ENCODE measurements at regions not wholly inside any gene's neighbourhood (a gene's known extent, or its start where the extent isn't known, plus 50 kb on each side); places are given as distances from the start of the nearest gene placed in this dataset.

DNA sequence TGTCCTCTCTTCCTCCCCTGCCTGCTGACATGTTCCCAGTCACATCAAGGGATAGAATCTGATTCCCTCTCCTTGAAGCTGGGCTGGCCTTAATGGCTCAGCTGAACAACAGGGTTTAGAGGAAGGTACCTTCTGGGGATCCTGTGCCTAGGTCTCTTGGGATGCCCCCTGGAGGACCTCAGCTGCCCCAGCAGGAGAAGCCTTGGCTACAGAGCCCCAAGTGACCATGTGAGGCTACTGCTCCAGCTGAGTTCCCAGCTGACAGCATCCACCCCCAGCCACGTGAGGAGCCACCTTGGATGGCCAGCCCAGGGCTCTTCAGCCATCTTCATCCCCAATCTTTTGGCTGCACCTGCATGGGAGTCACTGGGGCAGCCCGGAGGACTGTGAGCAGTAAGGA lies 1499.3 kb downstream of the TBC1D22A start:
- no peaks in the 10 kb centered on the region for H3K4me1 ChIP-seq (ENCODE audit: control insufficient read depth, insufficient read depth, low read length)
- H3K9me3 ChIP-seq (ENCODE audit: control insufficient read depth, insufficient read depth, low read depth, low read length): no peaks in the 10 kb centered on the region
- peaks cover 2% of the 10 kb centered on the region; the same call in 1 of the 2 replicates for H3K27me3 ChIP-seq (ENCODE audit: control insufficient read depth, insufficient read depth, low read length)
- DNase-seq (ENCODE audit: low read depth, low spot score): no peak
- TF ChIP-seq CTCF (IDR thresholded peaks at IDR 0.05): no peak
- no peak for TF ChIP-seq SIN3A (IDR thresholded peaks at IDR 0.05; ENCODE audit: borderline replicate concordance, insufficient read depth, low read depth, low read length)
- TF ChIP-seq, protein P1, sequence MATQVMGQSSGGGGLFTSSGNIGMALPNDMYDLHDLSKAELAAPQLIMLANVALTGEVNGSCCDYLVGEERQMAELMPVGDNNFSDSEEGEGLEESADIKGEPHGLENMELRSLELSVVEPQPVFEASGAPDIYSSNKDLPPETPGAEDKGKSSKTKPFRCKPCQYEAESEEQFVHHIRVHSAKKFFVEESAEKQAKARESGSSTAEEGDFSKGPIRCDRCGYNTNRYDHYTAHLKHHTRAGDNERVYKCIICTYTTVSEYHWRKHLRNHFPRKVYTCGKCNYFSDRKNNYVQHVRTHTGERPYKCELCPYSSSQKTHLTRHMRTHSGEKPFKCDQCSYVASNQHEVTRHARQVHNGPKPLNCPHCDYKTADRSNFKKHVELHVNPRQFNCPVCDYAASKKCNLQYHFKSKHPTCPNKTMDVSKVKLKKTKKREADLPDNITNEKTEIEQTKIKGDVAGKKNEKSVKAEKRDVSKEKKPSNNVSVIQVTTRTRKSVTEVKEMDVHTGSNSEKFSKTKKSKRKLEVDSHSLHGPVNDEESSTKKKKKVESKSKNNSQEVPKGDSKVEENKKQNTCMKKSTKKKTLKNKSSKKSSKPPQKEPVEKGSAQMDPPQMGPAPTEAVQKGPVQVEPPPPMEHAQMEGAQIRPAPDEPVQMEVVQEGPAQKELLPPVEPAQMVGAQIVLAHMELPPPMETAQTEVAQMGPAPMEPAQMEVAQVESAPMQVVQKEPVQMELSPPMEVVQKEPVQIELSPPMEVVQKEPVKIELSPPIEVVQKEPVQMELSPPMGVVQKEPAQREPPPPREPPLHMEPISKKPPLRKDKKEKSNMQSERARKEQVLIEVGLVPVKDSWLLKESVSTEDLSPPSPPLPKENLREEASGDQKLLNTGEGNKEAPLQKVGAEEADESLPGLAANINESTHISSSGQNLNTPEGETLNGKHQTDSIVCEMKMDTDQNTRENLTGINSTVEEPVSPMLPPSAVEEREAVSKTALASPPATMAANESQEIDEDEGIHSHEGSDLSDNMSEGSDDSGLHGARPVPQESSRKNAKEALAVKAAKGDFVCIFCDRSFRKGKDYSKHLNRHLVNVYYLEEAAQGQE (IDR thresholded peaks at IDR 0.05; ENCODE audit: insufficient read depth in 1 of 2, low read depth in 2 of 2, low read length in 1 of 2): no peak
- no peak for TF ChIP-seq POLR2AphosphoS5 (IDR thresholded peaks at IDR 0.05; ENCODE audit: low read depth, low read length)
- no peak for TF ChIP-seq TCF7L2 (IDR thresholded peaks at IDR 0.05; ENCODE audit: low read depth, low read length)
- CTCF ChIA-PET: no interaction called here
- intact Hi-C loops (cut with micrococcal nuclease; ENCODE audit: unreplicated experiment): no loop called here
- H3K4me3 ChIP-seq (ENCODE audit: low read depth in 2 of 2, low read length in 2 of 2): no peak overlapping the region
- H3K27ac ChIP-seq (ENCODE audit: low read length): no peak overlapping the region
- H3K36me3 ChIP-seq (ENCODE audit: control insufficient read depth, insufficient read depth, low read length): no peaks in the 10 kb centered on the region
- in situ Hi-C loops (cut with HindIII; ENCODE audit: low pct_unique_long_range_greater_than_20kb, low sequenced_read_pairs): no loop called here
- BruUV-seq (replicated peaks): no TSS peak
- POLR2A ChIA-PET: no interaction called here
- no peak for ATAC-seq

DNA sequence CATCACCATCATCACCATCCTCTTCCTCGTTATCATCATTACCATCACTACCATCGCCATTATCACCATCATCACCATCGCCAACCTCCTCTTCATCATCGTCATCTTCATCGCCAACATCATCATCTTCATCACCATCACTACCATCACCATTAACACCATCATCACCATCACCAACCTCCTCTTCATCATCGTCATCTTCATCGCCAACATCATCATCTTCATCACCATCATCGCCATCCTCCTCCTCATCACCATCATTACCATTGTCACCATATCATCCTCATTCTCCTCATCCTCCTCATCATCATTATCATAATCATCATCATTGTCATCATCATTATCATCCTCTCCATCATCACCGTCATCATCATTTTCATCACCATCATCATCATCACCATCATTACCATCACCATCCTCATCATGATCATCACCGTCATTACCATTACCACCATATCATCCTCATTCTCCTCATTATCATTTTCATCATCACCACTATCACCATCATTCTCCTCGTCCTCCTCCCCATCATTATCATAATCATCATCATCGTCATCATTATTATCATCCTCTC lies 1498.7 kb downstream of the TBC1D22A start:
- H3K9me3 ChIP-seq (ENCODE audit: control insufficient read depth, insufficient read depth, low read depth, low read length): no peaks in the 10 kb centered on the region
- in situ Hi-C loops (cut with HindIII; ENCODE audit: low pct_unique_long_range_greater_than_20kb, low sequenced_read_pairs): no loop called here

More for the DNA sequence above, 1498.7 kb downstream of the TBC1D22A start:
- no peak overlapping the region for H3K4me3 ChIP-seq (ENCODE audit: low read depth in 2 of 2, low read length in 2 of 2)
- ATAC-seq (no peak), DNase-seq (ENCODE audit: low read depth, low spot score) (no peak)
- POLR2A ChIA-PET: no interaction called here
- TF ChIP-seq TCF7L2 (IDR thresholded peaks at IDR 0.05; ENCODE audit: low read depth, low read length) (no peak), SIN3A (IDR thresholded peaks at IDR 0.05; ENCODE audit: borderline replicate concordance, insufficient read depth, low read depth, low read length) (no peak), CTCF (IDR thresholded peaks at IDR 0.05) (no peak)
- TF ChIP-seq, protein P1 (IDR thresholded peaks at IDR 0.05; ENCODE audit: insufficient read depth in 1 of 2, low read depth in 2 of 2, low read length in 1 of 2): no peak
- no peaks in the 10 kb centered on the region for H3K36me3 ChIP-seq (ENCODE audit: control insufficient read depth, insufficient read depth, low read length)
- H3K4me1 ChIP-seq (ENCODE audit: control insufficient read depth, insufficient read depth, low read length): no peaks in the 10 kb centered on the region
- CTCF ChIA-PET: no interaction called here
- intact Hi-C loops (cut with micrococcal nuclease; ENCODE audit: unreplicated experiment): no loop called here
- no peak overlapping the region for H3K27ac ChIP-seq (ENCODE audit: low read length)
- H3K27me3 ChIP-seq (ENCODE audit: control insufficient read depth, insufficient read depth, low read length): peaks cover 2% of the 10 kb centered on the region; the same call in 1 of the 2 replicates
- BruUV-seq (replicated peaks): no TSS peak

Data from Panc1 (cell line).